AG04450 (cell line): ENCODE measurements at regions not wholly inside any gene's neighbourhood (a gene's known extent, or its start where the extent isn't known, plus 50 kb on each side); places are given as distances from the start of the nearest gene placed in this dataset.

Experiments used
- CTCF ChIA-PET: fragments of 300-600, 350-600 bp; formaldehyde crosslinking; extraction: SDS; loops from one replicate; lab custom pipeline; 2022; ENCODE audit warnings: antibody characterized with exemption, inconsistent platforms; lab: Charles Lee
- POLR2A ChIA-PET: fragments of 350-600 bp; formaldehyde crosslinking; extraction: SDS; loops from one replicate; lab custom pipeline; 2021; ENCODE audit warnings: antibody characterized with exemption, inconsistent platforms; lab: Yijun Ruan, JAX
- DNase-seq: peaks from one replicate; pipeline ENCODE4 v3.0.0-alpha.2; 2011; ENCODE audit warnings: low read depth, low spot score
- H3K27ac ChIP-seq: one replicate; pipeline ENCODE4 v1.5.1; 2012; ENCODE audit warnings: low read depth, low read length, control low read depth
- H3K27me3 ChIP-seq: one replicate; pipeline ENCODE4 v1.6.0; 2012; ENCODE audit warnings: low read length; ENCODE audit not compliant: control insufficient read depth, insufficient read depth
- H3K4me3 ChIP-seq: 2 replicates; pipeline ENCODE4 v1.5.1; 2011; ENCODE audit warnings: mild to moderate bottlenecking, low read depth, low read length, control low read depth
- H3K9me3 ChIP-seq: 2 replicates; pipeline ENCODE4 v1.5.1; 2012; ENCODE audit warnings: low read length; ENCODE audit not compliant: control insufficient read depth, insufficient read depth
- TF ChIP-seq, protein P1 (sequence below): IDR thresholded peaks from 2 replicates; pipeline ENCODE4 v1.5.1; 2011; ENCODE audit warnings: low read depth, low read length, control low read depth, inconsistent platforms

DNA sequence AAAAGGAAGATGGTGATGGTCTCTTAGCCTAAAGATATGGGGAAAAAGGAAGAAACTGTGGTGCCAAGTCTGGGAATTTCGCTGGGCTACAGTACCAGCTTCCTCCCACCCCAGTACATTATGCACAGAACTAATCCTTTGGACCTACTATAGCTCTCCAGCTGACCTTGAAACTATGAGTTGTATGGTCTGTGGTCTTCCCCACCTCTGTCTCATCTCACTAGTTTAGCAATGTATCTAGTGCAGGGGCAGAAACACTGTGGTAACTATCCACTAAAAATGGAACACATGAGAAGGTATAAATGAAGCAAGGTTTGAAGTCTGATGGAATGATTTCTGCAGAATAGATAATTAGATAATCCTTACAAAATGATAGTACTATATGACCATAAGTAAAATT, 190.4 kb upstream of the CCDC150 start:
- DNase-seq: no peak
- TF ChIP-seq, protein P1, sequence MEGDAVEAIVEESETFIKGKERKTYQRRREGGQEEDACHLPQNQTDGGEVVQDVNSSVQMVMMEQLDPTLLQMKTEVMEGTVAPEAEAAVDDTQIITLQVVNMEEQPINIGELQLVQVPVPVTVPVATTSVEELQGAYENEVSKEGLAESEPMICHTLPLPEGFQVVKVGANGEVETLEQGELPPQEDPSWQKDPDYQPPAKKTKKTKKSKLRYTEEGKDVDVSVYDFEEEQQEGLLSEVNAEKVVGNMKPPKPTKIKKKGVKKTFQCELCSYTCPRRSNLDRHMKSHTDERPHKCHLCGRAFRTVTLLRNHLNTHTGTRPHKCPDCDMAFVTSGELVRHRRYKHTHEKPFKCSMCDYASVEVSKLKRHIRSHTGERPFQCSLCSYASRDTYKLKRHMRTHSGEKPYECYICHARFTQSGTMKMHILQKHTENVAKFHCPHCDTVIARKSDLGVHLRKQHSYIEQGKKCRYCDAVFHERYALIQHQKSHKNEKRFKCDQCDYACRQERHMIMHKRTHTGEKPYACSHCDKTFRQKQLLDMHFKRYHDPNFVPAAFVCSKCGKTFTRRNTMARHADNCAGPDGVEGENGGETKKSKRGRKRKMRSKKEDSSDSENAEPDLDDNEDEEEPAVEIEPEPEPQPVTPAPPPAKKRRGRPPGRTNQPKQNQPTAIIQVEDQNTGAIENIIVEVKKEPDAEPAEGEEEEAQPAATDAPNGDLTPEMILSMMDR: no peak
- ChIA-PET POLR2A (no interaction called here), CTCF (no interaction called here)
- no peaks in the 10 kb centered on the region for H3K27me3 ChIP-seq
- H3K9me3 ChIP-seq: no peaks in the 10 kb centered on the region
- H3K27ac ChIP-seq: no peak overlapping the region
- no peak overlapping the region for H3K4me3 ChIP-seq

DNA sequence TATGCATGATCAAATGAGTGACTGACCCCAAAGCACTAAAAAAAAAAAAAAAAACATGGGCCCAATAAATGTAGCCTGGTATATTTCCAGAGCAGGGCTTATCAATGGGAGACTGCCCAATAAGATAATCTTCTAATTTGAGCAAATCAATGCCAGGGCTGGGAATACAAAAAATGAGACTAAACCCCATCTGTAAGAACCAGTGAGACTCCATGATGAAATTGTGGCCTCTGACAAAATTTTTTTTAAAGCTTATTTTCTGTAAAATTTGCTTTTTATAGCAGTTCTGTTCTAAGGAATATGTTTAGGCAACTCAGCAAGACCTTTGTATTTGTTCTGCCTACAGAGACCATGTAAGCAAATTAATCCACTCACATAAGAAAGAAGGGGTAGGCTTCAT, 186.8 kb upstream of the CCDC150 start:
- Histone ChIP-seq H3K4me3 (no peak overlapping the region), H3K9me3 (no peaks in the 10 kb centered on the region), H3K27me3 (no peaks in the 10 kb centered on the region), H3K27ac (no peak overlapping the region)
- DNase-seq: no peak
- ChIA-PET POLR2A (no interaction called here), CTCF (interaction anchor here (0.6 to 3.7 kb wide), 47 partner anchors 8 to 514 kb away, joined by 3 to 62 read pairs (median 6); partner anchors contain the start of gene DNAH7)
- TF ChIP-seq, protein P1: no peak

DNA sequence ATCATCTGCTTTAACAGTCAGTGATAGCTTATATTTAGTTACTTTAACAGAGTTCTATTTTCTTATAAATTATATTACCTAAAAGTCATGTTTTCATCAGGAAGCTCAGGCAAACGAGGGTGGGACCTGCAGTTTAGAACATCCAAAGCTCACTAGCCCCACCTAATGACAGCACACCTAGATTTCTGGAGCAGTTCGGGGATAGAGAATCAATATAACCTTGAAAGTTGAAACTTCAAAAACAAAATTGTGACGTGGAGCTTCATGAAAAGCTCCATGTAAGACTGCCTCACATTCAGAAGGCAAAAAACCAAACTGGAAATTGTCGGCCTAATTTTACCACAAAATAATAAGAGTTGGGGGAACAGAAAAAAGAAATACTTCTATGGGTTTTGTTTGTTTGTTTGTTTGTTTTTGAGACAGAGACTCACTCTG, 185.9 kb upstream of the CCDC150 start:
- peak; percentile 34 for DNase-seq
- TF ChIP-seq, protein P1: peak; percentile 74
- POLR2A ChIA-PET: no interaction called here

DNA sequence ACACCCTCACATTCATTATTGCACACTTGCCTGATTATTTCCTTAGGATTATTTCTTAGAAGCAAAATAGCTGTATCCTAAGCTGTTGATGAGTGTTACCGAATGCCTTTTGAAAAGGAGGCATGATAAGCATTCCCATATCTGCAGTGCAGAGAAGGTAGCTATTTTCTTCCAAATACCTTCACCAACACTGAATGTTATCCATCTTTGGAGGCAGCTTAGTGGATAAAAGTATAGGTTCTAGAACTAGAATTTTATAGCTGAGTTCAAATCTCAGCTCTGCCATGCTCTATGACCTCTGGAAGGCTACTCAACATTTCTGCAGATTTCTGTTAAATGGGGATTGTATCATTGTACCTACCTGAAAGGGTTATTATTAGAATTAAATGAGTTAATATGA, 185.0 kb upstream of the CCDC150 start:
- DNase-seq: no peak
- no peak overlapping the region for H3K27ac ChIP-seq
- H3K4me3 ChIP-seq: no peak overlapping the region
- TF ChIP-seq, protein P1: no peak
- H3K9me3 ChIP-seq: no peaks in the 10 kb centered on the region
- H3K27me3 ChIP-seq: no peaks in the 10 kb centered on the region
- POLR2A ChIA-PET: no interaction called here
- CTCF ChIA-PET: interaction anchor here (0.9 to 3.7 kb wide), 30 partner anchors 10 to 427 kb away, joined by 3 to 62 read pairs (median 8); partner anchors contain the start of genes CCDC150 and DNAH7

More for the DNA sequence above, 185.9 kb upstream of the CCDC150 start:
- Histone ChIP-seq H3K9me3 (no peaks in the 10 kb centered on the region), H3K4me3 (no peak overlapping the region), H3K27ac (no peak overlapping the region), H3K27me3 (no peaks in the 10 kb centered on the region)
- CTCF ChIA-PET: interaction anchor here (0.6 to 3.7 kb wide), 72 partner anchors 8 to 1657 kb away, joined by 3 to 62 read pairs (median 4); partner anchors contain the start of genes CCDC150 and DNAH7

- no peak overlapping the region for H3K27ac ChIP-seq
- POLR2A ChIA-PET: no interaction called here
- DNase-seq: no peak
- TF ChIP-seq, protein P1: no peak
- CTCF ChIA-PET: no interaction called here
- H3K4me3 ChIP-seq: no peak overlapping the region
- H3K9me3 ChIP-seq: no peaks in the 10 kb centered on the region
- H3K27me3 ChIP-seq: no peaks in the 10 kb centered on the region
These were observed 180.0 kb upstream of the CCDC150 start for GRCh38 chr2:196459539-196459938.
